Astrocyte (in vitro differentiated cells and primary cell): ENCODE measurements at regions not wholly inside any gene's neighbourhood (a gene's known extent, or its start where the extent isn't known, plus 50 kb on each side); places are given as distances from the start of the nearest gene placed in this dataset.

Experiments used
- CTCF ChIP-seq: IDR thresholded peaks from 2 replicates; pipeline ENCODE4 v1.5.1; 2011; ENCODE audit warnings: low read depth, mild to moderate bottlenecking, inconsistent platforms, low read length, moderate library complexity; ENCODE audit not compliant: insufficient read depth
- EZH2 ChIP-seq: IDR thresholded peaks from 2 replicates; pipeline ENCODE4 v1.6.1; 2012; ENCODE audit warnings: mild to moderate bottlenecking, low read length, inconsistent platforms; ENCODE audit not compliant: insufficient read depth

GRCh38 chr10:45151467-45152214, 150.9 kb downstream of the ZNF22 start:
- no peak for TF ChIP-seq CTCF
- no peak for TF ChIP-seq EZH2
